GM06990 (cell line): ENCODE measurements at regions not wholly inside any gene's neighbourhood (a gene's known extent, or its start where the extent isn't known, plus 50 kb on each side); places are given as distances from the start of the nearest gene placed in this dataset.

Experiments
- DNase-seq: peaks from one replicate; pipeline ENCODE4 v3.0.0-alpha.2; 2011; ENCODE audit not compliant: insufficient read length; ENCODE audit errors: extremely low read depth
- H3K27me3 ChIP-seq: replicated peaks from 2 replicates; pipeline ENCODE4 v1.6.0; 2011; ENCODE audit warnings: low read length; ENCODE audit not compliant: control insufficient read depth, insufficient read depth
- H3K36me3 ChIP-seq: 2 replicates; pipeline ENCODE4 v1.5.1; 2011; ENCODE audit warnings: low read length; ENCODE audit not compliant: control insufficient read depth, insufficient read depth
- H3K4me3 ChIP-seq: replicated peaks from 2 replicates; pipeline ENCODE4 v1.5.1; 2011; ENCODE audit warnings: low read depth, mild to moderate bottlenecking, control low read depth, low read length
- CTCF ChIP-seq: IDR thresholded peaks from 2 replicates; pipeline ENCODE4 v1.5.1; 2011; ENCODE audit warnings: low read length, control low read depth, mild to moderate bottlenecking, inconsistent platforms; ENCODE audit not compliant: insufficient read depth, poor library complexity, severe bottlenecking

- Histone ChIP-seq H3K36me3 (no peaks in the 10 kb centered on the region), H3K27me3 (no peaks in the 10 kb centered on the region), H3K4me3 (no peak overlapping the region)
- no peak for DNase-seq
- no peak for TF ChIP-seq CTCF
Measured at GRCh38 chr9:7579351-7579750, 220.2 kb downstream of the DMAC1 start.

- Histone ChIP-seq H3K36me3 (no peaks in the 10 kb centered on the region), H3K4me3 (no peak overlapping the region), H3K27me3 (no peaks in the 10 kb centered on the region)
- DNase-seq, result no peak
- no peak for TF ChIP-seq CTCF
Measured at GRCh38 chr9:7578951-7579350, 220.6 kb downstream of the DMAC1 start.

- peak; percentile 13 for DNase-seq
Measured at GRCh38 chr9:7570107-7570720, 229.4 kb downstream of the DMAC1 start.

GRCh38 chr9:7567687-7568086 is 231.9 kb downstream of the DMAC1 start:
- no peak for TF ChIP-seq CTCF
- H3K4me3 ChIP-seq, result no peak overlapping the region
- H3K27me3 ChIP-seq, result no peaks in the 10 kb centered on the region
- DNase-seq, result no peak
- H3K36me3 ChIP-seq, result no peaks in the 10 kb centered on the region

More at GRCh38 chr9:7570107-7570720, 229.4 kb downstream of the DMAC1 start:
- no peaks in the 10 kb centered on the region for H3K36me3 ChIP-seq
- no peak overlapping the region for H3K4me3 ChIP-seq
- no peaks in the 10 kb centered on the region for H3K27me3 ChIP-seq
- TF ChIP-seq CTCF, result peak; percentile 90

GRCh38 chr9:7561527-7562080 is 238.0 kb downstream of the DMAC1 start:
- no peaks in the 10 kb centered on the region for H3K36me3 ChIP-seq
- no peak for DNase-seq
- no peaks in the 10 kb centered on the region for H3K27me3 ChIP-seq
- no peak for TF ChIP-seq CTCF
- H3K4me3 ChIP-seq, result no peak overlapping the region

GRCh38 chr9:7560669-7561305 is 238.8 kb downstream of the DMAC1 start:
- DNase-seq, result no peak
- H3K4me3 ChIP-seq, result no peak overlapping the region
- no peaks in the 10 kb centered on the region for H3K27me3 ChIP-seq
- no peaks in the 10 kb centered on the region for H3K36me3 ChIP-seq
- no peak for TF ChIP-seq CTCF
